Kidney (tissue), 13 donors: ENCODE measurements at regions not wholly inside any gene's neighbourhood (a gene's known extent, or its start where the extent isn't known, plus 50 kb on each side); places are given as distances from the start of the nearest gene placed in this dataset.

Experiments used
- DNase-seq, 5 donors: peaks; one replicate each; pipeline ENCODE4 v3.0.0-alpha.2; 2013 to 2020
- FAIRE-seq: peaks from 2 replicates; lab custom pipeline; 2012; peaks lifted over from hg19 to GRCh38; lab: Jason Lieb, UNC
- H3K27ac ChIP-seq, 2 donors: one replicate each; pipeline ENCODE4 v1.7.0; 2013; ENCODE audit warnings: low read depth in 2 of 2, low read length in 2 of 2, inconsistent platforms in 1 of 2
- H3K27me3 ChIP-seq: one replicate; pipeline ENCODE4 v1.7.1; 2013; ENCODE audit warnings: low read length, inconsistent platforms; ENCODE audit not compliant: control insufficient read depth, insufficient read depth
- H3K36me3 ChIP-seq, 3 donors: one replicate each; pipeline versions ENCODE4 v1.7.0 to v1.7.1; 2013; ENCODE audit warnings: low read length in 3 of 3, control low read depth in 1 of 3, inconsistent platforms in 1 of 3; ENCODE audit not compliant: insufficient read depth in 3 of 3, control insufficient read depth in 2 of 3
- H3K4me1 ChIP-seq, 3 donors: one replicate each; pipeline versions ENCODE4 v1.7.0 to v1.7.1; 2013; ENCODE audit warnings: low read length in 3 of 3, inconsistent platforms in 1 of 3, low read depth in 1 of 3; ENCODE audit not compliant: control insufficient read depth in 2 of 3, insufficient read depth in 2 of 3
- H3K4me3 ChIP-seq, 3 donors: one replicate each; pipeline versions ENCODE4 v1.7.0 to v1.8.1; 2013; ENCODE audit warnings: low read length in 3 of 3, control low read depth in 1 of 3, inconsistent platforms in 1 of 3
- H3K9ac ChIP-seq, 3 donors: one replicate each; pipeline versions ENCODE4 v1.7.0 to v1.7.1; 2013; ENCODE audit warnings: low read length in 3 of 3, control low read depth in 1 of 3, inconsistent platforms in 1 of 3
- H3K9me3 ChIP-seq, 3 donors: one replicate each; pipeline versions ENCODE4 v1.7.0 to v1.7.1; 2013; ENCODE audit warnings: low read length in 3 of 3, control low read depth in 1 of 3, inconsistent platforms in 1 of 3; ENCODE audit not compliant: control insufficient read depth in 2 of 3, insufficient read depth in 1 of 3
- CTCF ChIP-seq: IDR thresholded peaks from 3 replicates; pipeline ENCODE4 v1.5.1; 2012; ENCODE audit warnings: mild to moderate bottlenecking, moderate library complexity, borderline replicate concordance; ENCODE audit not compliant: insufficient read depth; ENCODE audit errors: extremely low read depth
- intact Hi-C: fragments of 100-400 bp; cut with DNase I; formaldehyde crosslinking; loops from one replicate; pipeline ENCODE4 v1.11.1; 2022
- donor health status: control.
- donor health status: control.
- donor health status: control.
- donor health status: control.
- donor health status: control.
- donor health status: DM: yes; HTN: yes; CAD: no.
- donor health status: Normal renal cell carcinoma (clear cell type).

GRCh38 chr12:67890726-67891258 is 98.5 kb upstream of the IFNG-AS1 start:
- DNase-seq (no peak), FAIRE-seq (no peak)
- no peak overlapping the region for H3K4me3 ChIP-seq
- no peak overlapping the region for H3K27ac ChIP-seq
- intact Hi-C loops, result no loop called here
- no peak overlapping the region for H3K9ac ChIP-seq
- no peaks in the 10 kb centered on the region for H3K27me3 ChIP-seq
- TF ChIP-seq CTCF, result no peak
- no peaks in the 10 kb centered on the region for H3K36me3 ChIP-seq
- no peaks in the 10 kb centered on the region for H3K4me1 ChIP-seq
- H3K9me3 ChIP-seq, result no peaks in the 10 kb centered on the region

- no peak overlapping the region for H3K27ac ChIP-seq
- no peaks in the 10 kb centered on the region for H3K27me3 ChIP-seq
- H3K9me3 ChIP-seq, result no peaks in the 10 kb centered on the region
- intact Hi-C loops, result no loop called here
- H3K4me3 ChIP-seq, result no peak overlapping the region
- H3K4me1 ChIP-seq, result no peaks in the 10 kb centered on the region
- no peaks in the 10 kb centered on the region for H3K36me3 ChIP-seq
- DNase-seq (no peak), FAIRE-seq (no peak)
- TF ChIP-seq CTCF, result no peak
- H3K9ac ChIP-seq, result no peak overlapping the region
Observed at GRCh38 chr12:67891596-67891995, 97.7 kb upstream of the IFNG-AS1 start.

- TF ChIP-seq CTCF, result no peak
- Histone ChIP-seq H3K27me3 (no peaks in the 10 kb centered on the region), H3K36me3 (no peaks in the 10 kb centered on the region), H3K9ac (no peak overlapping the region), H3K4me1 (no peaks in the 10 kb centered on the region), H3K9me3 (no peaks in the 10 kb centered on the region), H3K4me3 (no peak overlapping the region), H3K27ac (no peak overlapping the region)
- intact Hi-C loops, result no loop called here
- FAIRE-seq, result no peak
- DNase-seq, result peak in 1 of 5 donors; percentile 36
Observed at GRCh38 chr12:67892259-67893021, 96.8 kb upstream of the IFNG-AS1 start.
